HG03039 (cell line): ENCODE measurements at regions not wholly inside any gene's neighbourhood (a gene's known extent, or its start where the extent isn't known, plus 50 kb on each side); places are given as distances from the start of the nearest gene placed in this dataset.

ENCODE experiments used
- ATAC-seq: cut with Tn5 transposase; IDR thresholded peaks from one replicate; pipeline ENCODE4 v1.9.1; 2021; ENCODE audit warnings: mild to moderate bottlenecking, moderate library complexity; ENCODE audit not compliant: unreplicated experiment

DNA sequence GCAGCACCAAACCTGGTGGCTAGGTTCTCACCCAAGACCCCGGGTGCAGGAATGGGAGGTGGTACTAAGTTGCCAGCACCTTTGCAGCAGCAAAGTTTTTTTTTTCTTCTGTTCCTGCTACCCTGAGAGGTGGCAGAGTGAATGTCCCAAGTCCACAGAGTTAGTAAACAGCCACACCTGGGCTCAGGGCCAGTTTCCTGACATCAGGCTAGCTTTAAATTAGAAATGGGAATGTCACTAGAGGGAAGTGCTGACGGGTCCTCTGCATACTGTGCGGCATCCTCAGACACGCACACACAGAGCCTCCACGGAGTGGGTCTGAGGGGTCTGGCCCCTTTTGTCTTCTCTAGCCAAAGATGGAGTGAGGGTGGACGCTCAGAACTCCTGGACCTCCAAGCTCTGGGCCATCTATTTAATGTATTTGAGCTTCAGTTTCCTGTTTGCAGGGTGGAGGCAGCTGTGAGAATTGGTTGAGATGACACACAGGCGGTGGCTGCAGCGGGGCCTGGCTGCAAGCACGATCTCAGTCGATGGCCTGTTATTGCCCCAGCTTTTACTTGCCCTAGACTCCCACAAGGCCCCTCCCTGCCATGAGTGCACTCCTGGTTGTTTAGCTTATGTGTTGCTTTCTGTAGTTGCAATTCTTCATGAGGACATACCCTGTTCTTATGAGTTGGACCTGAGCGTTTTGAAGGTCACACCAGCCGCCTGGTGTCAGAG is 751.4 kb upstream of the HS6ST1 start:
- no peak for ATAC-seq

DNA sequence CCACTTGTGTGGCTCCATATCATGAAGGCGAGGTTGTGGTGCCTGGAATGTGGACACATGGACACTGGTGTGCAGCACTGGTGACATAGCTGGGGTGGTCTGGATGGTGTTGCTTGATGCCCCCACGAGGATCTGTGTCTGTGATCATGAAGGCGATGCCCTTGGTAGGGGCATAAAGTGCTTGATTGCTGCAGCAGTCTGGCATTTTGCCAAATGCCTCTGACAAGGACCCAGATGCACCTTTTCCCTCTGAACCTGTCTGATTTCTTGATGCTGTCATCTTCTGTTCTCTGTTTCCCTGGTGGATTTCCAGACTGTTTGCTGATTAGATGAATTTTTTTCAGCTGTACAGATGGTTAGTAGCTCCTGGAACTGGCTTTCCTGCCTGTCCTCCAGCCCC is 752.0 kb upstream of the HS6ST1 start:
- no peak for ATAC-seq

DNA sequence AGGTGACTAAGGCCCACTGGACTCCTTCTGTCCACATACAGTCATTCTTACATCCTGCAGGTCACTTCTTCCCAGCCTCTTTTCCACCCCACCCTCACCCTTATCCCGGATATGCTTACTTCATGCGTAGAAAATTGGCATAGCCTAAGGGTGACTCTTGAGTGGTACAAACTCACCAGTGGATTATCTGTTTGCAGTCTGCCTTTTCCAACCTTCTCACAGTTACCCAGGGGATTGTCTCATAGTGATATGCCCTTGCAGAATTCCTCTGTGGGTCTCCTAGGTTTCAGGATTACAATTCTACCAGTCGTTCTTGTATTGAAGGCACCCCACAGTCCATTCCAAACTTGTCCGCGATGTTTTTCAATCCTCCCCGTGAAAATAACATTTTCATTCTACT is 752.9 kb upstream of the HS6ST1 start:
- ATAC-seq, result no peak

DNA sequence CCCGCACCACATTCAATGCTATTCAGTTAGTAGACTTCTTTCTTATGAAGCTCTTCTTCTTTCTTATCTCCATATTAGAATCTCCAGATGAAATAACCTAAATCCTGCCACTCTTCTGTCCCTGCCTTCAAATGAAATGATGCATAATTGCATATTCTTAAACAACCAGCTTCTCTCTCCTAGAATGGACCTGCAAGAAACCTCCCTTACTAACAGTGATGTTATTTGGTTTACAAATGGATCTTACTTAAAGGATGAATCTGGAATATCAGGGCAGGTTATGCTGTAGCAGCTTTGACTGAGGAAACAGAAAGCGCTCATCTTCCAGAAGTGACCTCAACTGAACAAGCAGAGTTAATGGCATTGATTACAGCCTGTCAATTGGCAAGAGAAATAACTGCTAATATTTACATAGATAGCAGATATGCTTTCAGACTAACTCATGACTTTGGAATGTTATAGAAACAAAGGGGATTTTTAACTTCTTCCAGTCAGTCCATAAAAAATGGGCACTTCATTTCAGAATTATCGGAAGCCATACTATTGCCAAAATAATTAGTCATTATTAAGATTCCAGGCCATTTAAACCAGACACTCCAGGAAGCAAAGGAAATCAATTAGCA is 755.7 kb upstream of the HS6ST1 start:
- no peak for ATAC-seq

DNA sequence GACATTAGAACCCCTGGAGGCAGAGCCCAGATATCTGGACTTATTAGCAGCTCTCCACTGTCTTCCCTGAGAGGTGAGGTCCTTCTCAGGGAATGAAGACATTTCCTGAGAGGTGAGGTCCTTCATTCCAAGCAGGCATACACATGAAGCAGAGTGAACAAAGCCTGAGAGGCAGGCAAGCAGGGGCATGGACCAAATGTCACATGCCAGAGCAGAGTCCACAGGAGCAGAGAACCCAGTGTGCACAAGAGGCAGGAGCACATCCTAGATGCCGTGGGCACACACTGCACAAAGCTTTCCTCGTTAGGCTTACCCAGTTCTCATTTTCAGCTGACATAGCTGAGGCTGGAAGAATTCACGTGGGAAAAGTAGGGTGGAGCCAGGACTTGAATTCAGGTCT is 759.9 kb upstream of the HS6ST1 start:
- no peak for ATAC-seq

DNA sequence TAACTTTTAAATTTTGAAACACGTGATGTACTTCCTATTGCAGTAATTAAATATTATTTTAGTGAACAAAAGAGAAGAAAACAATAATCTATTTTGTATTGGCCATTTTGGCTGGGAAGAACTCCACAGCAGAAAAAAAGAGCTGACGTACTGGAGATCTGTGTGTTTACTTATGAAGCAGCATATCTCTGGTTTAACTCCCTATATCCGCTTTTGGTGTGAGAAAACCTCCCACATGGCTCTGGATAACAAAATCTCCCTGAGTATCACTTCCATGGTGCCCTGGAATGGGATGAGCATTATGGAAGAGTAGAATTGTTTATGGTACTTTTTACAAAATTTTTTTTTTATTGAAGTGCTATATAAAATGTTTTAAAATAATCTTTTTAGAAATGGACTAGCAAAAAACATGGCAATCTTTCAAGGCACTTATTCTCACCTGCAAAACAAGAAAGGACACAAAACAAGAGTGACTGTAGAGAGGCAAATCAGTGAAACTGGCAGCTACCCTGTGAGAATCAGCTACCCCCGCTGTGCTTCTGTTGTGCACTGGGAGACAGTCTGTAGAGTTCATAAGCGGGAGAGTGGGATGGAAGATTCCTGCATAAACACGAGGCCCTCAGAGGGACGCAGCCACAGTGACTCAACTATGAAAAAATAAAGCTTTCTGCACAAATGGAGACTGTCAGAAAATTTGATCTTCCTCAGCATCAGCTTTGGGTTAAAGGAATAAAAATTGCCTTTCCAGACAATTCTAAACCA is 762.2 kb upstream of the HS6ST1 start:
- ATAC-seq, result no peak

DNA sequence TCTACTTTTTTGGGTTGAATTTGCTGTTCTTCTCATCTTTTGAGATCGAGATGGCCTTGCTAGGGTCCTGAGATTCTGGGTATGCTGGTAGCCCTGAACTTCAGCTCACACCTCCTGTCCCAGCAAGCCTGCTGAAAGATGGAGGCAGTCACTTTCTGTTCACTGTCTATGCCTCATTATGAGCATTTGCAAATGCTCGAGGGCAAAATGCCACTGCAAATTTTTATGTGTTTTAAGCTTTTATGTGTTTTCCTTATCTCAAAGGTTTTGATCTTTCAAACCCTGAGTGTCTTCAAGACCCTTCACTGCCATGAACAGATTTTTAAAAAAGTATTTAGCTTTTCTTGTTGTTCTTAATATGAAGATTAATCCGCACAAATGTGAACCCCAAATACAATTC is 766.7 kb upstream of the HS6ST1 start:
- ATAC-seq, result no peak

DNA sequence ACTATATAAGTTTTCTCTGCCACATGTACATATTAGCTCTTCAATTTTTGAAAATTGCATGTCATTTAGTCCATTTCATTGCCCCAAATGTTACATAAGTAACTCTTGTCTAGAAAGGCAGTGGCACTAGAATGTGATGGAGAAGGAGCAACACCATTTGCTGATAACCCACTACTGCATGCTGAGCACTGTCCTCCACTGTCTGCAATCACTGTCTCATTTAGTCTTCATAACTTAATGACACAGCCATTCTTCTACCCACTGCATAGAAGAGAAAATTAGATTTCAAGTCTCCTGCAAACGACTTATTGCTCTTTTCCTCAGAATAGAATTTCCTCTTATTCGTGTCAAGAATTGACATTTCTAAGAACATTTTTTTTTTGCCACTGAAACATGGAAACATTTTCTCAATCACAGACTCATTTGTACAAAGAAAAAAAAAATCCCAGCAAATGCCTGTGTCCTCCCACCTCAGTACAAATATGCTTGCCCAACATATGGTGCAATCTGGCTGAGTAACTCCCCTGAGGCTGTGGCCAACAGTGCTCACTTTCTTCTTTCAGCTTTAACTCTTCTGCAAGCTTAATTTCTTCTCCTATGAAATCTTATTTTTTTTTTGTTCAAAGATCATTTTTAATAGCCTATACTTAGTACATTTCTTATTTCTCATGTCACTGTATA is 768.6 kb upstream of the HS6ST1 start:
- ATAC-seq, result no peak

DNA sequence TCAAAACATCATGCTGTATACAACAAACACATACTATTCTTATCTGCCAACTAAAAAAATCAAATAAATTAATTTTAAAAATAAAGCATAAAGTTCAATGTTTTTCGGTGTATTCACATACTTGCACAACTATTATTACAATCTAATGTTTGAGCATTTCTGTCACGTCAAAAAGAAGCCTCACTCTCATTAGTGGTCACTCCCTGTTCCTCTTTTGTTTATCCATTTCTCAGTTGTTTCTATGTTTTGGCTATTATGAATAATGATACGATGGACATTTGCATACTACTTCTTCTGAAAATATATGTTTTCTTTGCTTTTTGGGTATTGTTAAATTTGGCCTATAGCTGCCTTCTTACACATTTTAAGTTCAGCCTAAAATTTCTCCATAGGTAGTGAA is 773.0 kb upstream of the HS6ST1 start:
- no peak for ATAC-seq

DNA sequence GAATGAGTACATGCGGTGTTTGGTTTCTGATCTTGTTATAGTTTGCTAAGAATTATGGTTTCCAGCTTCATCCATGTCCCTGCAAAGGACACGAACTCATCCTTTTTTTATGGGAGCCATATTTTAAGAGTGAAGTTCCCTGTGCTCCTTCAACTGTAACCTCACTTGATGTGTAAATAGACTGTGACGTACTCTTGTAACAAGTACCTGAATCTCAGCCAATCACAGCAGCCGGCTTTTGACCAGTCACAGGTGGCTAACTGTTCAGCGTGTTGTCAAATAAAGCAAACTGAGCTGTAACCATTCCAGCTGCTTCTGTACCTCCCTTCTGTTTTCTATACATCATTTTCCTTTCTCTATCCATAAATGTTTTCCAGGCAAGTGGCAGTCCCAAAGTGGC is 774.3 kb upstream of the HS6ST1 start:
- ATAC-seq, result no peak

DNA sequence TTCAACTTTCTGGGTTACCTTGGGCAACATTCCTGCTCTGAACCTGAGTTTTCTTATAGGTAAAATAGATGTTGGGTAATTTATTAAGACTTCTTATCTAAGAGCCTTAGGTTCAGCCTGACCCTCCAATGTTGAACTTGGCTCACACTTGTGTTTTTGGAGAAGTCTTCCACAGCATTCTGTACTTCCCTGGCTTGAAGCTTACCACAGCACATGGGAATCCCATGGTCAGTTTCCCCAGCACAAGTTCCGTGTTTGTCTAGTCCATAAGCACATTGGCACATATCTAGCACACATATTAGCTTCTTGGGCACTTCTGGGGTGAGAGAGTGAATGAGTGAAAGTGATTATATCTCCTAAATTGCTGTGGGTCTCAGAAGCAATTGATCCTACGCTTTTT is 782.5 kb upstream of the HS6ST1 start:
- no peak for ATAC-seq

DNA sequence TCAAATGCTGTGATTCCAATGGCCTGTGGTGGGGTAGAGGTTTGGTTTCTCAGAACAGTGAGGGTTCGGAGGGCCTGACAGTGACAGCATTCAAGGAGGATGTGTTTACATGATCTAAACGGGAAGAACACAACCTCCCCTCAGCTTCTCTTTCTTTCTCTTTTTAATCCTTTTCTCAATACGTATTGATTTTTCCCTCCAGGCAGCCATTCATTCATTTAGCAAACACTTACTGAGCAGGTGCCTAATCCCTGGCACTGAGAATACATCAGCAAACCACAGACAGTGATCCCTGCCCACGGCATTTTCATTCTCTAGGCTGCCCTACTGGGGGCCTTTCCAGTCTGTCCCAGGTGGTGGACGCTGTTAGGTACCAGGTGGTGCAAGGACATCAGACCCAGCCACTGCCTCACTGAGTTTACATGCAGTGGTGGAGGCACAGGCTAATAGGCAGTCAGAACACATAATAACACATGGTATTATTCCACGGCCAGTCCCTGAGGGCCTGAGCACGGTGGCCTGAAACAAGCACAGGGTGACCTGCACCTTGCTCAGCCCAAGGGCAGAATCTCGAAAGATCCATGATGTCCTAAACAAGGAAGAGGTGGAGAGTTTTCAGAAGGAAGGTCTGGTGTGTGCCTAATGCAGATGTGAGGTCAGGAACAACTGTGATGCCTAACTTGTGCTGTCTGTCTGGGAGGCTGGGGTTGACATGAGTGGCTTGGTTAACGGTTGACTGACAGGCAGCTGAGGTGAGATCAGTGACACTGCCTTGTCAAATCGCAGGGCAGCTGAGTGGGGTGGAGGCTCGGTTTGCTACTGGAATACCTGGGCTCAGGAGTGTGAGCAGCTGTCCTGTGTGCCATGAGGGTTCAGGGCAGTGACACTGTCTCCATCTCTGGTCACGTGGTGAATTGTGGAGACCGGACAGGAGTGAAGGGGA is 785.5 kb upstream of the HS6ST1 start:
- no peak for ATAC-seq

DNA sequence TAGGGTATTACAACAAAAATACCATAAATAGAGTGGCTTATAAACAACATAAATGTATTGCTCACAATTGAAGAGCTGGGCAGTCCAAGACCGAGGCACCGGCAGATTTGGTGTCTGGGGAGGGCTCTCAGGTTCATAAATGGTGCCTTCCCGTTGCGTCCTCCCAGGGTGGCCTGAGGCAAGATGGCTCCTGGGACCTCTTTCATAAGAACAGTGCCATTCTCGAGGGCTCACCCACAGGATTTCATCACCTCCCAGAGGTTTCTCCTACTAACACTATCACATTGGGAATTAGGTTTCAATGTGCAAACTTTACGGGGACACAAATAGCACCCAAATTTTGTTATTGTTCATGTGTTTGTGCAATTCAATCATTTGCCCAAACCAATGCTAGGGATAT is 793.5 kb upstream of the HS6ST1 start:
- ATAC-seq, result no peak

DNA sequence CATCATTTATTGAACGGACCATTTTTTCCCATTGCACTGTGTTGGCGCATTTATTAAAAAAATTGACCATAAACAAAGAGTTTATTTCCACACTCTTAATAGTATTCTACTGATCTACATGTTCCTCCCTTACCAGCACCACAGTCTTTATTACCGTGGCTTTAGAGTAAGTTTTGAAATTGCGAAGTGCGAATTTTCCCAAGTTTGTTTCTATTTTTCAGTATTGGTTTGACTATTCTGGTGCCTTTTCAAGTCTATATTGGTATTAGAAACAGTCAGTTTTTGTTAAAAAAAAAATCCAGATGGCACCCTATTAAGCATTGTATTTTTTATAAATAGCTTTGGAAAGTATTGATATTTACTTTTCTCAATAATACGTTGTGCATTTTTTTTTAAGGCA is 795.1 kb upstream of the HS6ST1 start:
- ATAC-seq, result no peak

DNA sequence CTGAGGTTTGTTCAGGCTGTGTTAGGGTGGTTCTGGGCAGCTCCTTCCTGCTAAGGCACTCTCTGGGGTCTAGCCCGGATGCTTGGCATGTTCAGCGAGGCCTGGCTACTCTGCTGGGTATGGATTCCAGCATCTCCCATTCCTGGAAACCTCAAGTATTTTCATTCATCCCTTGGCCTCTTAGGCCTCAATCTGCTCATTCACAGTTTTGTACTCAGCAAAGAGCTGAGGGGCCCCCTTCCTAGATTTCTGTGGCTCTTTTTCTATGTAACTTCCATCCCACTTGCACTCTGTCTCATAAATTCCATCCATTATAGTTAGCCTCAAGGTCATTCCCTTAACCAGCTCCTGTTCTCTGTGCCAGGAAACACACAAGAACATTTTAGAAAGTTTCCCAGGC is 798.8 kb upstream of the HS6ST1 start:
- no peak for ATAC-seq

DNA sequence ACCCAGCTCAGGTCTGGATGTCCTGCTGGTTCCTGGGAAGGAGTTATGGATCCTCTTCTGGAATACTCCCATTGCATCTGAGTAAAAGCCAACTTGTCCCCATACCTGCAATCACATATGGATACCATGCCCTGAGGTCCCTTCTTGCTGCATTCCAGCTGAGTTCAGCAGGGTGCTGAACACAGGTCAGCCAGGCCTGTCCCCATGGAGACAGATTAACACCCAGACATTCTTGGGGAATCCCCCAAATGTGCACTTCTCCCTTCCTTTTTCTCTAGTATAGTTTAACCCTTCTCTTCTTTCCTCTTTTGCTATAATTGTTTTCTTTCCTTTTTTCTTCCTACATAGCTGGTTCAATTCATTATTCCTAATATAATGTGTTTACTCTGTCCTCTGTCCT is 799.6 kb upstream of the HS6ST1 start:
- no peak for ATAC-seq

DNA sequence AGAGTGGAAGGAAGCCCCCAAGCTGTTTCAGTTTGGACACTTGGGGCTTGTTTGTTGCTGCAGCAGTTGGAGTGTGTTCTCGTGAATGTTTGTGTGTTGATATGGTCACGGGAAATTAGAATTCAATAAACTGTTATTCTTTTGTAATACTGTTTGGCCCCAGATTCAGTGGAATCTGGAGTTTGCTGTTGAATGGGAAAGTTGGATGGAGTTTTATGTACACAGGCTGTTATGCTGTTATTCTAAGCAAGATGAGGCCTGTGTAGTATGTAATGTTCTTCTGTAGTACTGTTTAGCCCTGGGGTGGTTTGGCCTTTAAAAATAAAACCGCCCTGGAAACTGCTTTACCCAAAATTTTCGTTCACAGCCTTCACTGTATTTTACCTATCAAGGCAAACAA is 810.4 kb upstream of the HS6ST1 start:
- ATAC-seq, result no peak

DNA sequence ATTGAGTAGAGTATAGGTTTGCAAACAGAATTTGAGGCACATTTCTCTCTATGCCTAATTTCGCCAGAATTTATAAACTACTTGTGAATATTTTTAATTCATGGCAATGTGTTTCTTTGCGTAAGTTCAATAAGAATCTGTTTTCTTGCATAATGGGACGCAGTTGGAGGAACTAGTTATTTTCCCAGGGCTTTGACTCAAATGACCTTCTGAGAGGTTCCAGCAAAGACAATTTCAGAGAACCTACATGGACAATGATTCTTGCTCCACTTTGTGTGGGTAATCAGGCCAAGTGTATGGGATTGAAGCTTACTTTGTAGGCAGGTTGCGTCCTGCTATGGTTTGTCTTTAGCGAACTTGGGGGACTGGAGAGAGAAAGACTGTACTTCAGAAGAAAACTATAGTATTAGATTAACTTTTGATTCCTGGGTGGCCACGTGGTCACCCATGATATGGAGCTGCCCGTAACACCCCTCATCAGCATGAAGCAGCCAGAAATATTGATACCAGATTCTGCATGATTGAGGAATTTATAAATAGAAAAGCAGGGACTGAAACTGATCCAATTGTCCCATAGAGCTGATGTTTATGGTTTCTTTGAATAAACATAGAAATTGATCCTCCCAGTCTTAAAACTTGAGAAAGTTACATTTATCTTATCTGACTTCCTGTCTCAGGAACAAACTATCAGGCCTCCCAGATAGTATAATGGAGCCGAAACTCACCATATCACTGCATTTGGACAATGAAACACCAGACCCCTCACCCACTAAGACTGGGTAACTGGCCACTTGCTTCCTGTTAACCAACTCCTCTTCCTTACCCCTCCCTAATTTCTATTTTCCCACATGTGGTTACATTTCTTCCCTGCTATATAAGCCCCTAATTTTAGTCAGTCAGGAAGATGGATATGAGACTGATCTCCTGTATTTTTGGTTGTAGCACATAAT is 815.3 kb upstream of the HS6ST1 start:
- no peak for ATAC-seq

DNA sequence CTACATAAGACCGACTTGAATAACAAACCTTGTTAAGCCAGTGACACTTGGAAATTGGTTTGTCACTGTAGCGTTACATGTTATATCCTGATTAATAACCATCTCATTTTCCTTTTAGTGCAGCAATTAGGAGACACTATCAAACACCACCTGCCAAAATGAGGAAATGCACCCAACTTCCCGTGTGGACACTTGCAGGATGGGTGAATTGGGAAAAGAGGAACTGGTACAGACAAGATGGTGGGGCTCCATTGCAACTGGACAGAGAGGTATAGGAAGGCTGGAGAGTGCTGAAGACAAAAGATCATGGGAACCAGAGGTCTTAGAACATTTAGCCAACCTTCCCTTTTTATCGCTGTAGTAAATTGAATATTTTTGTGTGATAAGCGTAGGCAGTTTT is 816.3 kb upstream of the HS6ST1 start:
- no peak for ATAC-seq
